ENCODE measurements at regions not wholly inside any gene's neighbourhood (a gene's known extent, or its start where the extent isn't known, plus 50 kb on each side); places are given as distances from the start of the nearest gene placed in this dataset.

DNA sequence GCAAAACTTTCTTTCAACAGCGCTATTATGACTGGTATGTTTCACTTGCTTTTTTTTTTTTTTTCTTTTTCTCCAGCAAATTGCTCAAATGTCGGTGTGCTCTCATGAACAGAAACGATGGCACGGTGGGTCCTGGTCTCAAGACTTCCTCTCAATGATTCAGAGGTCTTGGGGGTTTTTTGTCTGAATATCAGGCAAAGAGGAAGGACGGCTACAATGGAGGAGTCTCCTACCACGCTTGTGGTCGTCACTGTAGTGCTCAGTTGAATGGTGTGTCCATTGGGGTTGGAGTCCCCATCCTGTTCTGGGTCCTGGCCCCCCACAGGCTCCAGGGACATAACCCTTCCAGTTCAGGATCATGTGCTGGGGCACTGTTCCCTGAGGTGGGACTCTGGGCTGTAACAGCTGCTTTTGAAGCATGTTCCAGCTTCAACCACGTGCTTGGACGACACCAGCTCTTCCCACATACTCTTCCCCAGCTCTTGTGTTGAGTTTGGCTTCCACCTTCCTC, 266.7 kb upstream of the KLF6 start:
- DNase-seq (ENCODE audit: insufficient read length, low spot score) (no peak), FAIRE-seq (no peak)
- no peak for TF ChIP-seq PAX5 (IDR thresholded peaks at IDR 0.05; ENCODE audit: insufficient read depth, low read length, severe bottlenecking)
- no peak for TF ChIP-seq POU2F2 (IDR thresholded peaks at IDR 0.05; ENCODE audit: low read depth, low read length)
- no peak for TF ChIP-seq POLR2A (IDR thresholded peaks at IDR 0.05; ENCODE audit: low read depth, low read length)
- no peak for TF ChIP-seq TAF1 (IDR thresholded peaks at IDR 0.05; ENCODE audit: low read depth, low read length)
- no peak for TF ChIP-seq SPI1 (IDR thresholded peaks at IDR 0.05; ENCODE audit: low read depth, low read length)
- no peak for TF ChIP-seq POLR2AphosphoS5 (IDR thresholded peaks at IDR 0.05; ENCODE audit: low read depth, low read length)

DNA sequence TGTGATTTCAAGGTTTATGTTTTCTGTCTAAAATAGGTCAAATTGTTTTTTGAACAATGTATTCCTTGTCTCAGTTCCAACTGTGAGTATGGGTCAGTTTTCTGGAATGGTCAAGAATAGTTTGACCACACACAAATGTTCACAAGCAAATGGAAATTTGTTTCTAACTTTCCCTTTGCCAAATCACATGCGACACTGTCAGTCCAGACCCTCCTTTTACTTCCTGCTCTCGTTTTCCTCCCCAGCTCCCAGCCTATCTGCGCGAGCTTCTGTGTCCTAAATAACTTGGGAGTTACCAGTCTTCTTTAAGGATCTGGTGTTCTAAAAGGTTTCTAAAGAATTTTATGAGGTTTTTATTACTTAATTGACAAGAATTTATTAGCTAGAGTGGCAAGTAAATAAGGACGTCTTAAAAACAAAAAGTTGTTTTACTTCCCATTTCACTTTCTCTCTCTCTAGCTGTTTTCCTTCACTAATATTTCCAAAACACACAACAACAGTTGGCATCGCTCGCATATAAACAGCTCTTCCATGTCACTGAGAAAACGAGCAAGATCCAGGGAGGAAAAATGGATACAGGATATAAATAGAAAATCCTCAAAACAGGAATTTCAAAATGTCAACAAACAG, 266.1 kb upstream of the KLF6 start:
- no peak for FAIRE-seq

DNA sequence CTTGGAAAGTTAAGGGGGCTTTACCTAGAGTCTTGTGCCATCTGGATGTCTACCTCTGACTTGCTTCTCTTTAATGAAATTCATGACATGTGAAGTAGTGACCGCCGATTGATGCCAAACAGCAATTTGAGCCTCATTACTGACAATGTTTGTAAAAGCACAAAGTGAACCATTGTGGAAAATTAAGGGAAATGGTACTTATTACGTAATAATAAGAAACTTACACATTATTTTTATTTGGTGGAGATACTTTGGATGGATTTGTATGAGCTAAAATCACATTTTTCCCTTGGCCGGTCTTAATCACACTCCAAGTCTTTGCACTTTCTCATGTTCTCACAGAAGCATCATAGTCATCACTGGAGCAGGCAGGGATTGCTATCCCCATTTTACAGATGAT, 265.1 kb upstream of the KLF6 start:
- DNase-seq (ENCODE audit: insufficient read length, low spot score) (no peak), FAIRE-seq (no peak)
- no peak for TF ChIP-seq PAX5 (IDR thresholded peaks at IDR 0.05; ENCODE audit: insufficient read depth, low read length, severe bottlenecking)
- no peak for TF ChIP-seq POLR2AphosphoS5 (IDR thresholded peaks at IDR 0.05; ENCODE audit: low read depth, low read length)
- no peak for TF ChIP-seq POLR2A (IDR thresholded peaks at IDR 0.05; ENCODE audit: low read depth, low read length)
- no peak for TF ChIP-seq POU2F2 (IDR thresholded peaks at IDR 0.05; ENCODE audit: low read depth, low read length)
- no peak for TF ChIP-seq TAF1 (IDR thresholded peaks at IDR 0.05; ENCODE audit: low read depth, low read length)

More for the DNA sequence above, 266.1 kb upstream of the KLF6 start:
- DNase-seq (ENCODE audit: insufficient read length, low spot score), result no peak
- no peak for TF ChIP-seq POLR2AphosphoS5 (IDR thresholded peaks at IDR 0.05; ENCODE audit: low read depth, low read length)
- TF ChIP-seq TAF1 (IDR thresholded peaks at IDR 0.05; ENCODE audit: low read depth, low read length), result no peak
- TF ChIP-seq POLR2A (IDR thresholded peaks at IDR 0.05; ENCODE audit: low read depth, low read length), result no peak
- no peak for TF ChIP-seq PAX5 (IDR thresholded peaks at IDR 0.05; ENCODE audit: insufficient read depth, low read length, severe bottlenecking)
- no peak for TF ChIP-seq SPI1 (IDR thresholded peaks at IDR 0.05; ENCODE audit: low read depth, low read length)
- TF ChIP-seq POU2F2 (IDR thresholded peaks at IDR 0.05; ENCODE audit: low read depth, low read length), result no peak

DNA sequence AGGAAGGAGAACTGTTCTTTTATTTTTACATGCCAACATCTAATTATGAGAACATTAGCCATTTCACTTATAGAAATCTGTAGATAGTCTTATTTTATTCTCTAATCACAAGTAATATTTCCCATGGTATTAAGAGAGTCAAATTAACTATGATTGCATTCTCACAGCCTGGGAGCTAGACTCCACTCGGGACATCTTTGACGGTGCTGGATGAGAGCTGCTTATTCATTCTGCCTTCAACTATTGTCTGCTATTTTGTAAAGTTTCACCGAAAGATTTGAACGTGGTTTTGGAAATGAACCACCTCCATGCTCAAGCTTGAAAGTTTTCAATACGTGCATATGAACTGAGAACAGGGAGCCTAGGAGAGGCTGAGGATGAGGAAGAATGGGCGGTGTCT, 264.3 kb upstream of the KLF6 start:
- no peak for TF ChIP-seq POLR2AphosphoS5 (IDR thresholded peaks at IDR 0.05; ENCODE audit: low read depth, low read length)
- TF ChIP-seq TAF1 (IDR thresholded peaks at IDR 0.05; ENCODE audit: low read depth, low read length), result no peak
- TF ChIP-seq POLR2A (IDR thresholded peaks at IDR 0.05; ENCODE audit: low read depth, low read length), result no peak
- TF ChIP-seq SPI1 (IDR thresholded peaks at IDR 0.05; ENCODE audit: low read depth, low read length), result no peak
- no peak for TF ChIP-seq POU2F2 (IDR thresholded peaks at IDR 0.05; ENCODE audit: low read depth, low read length)
- TF ChIP-seq PAX5 (IDR thresholded peaks at IDR 0.05; ENCODE audit: insufficient read depth, low read length, severe bottlenecking), result no peak
- FAIRE-seq, result no peak

DNA sequence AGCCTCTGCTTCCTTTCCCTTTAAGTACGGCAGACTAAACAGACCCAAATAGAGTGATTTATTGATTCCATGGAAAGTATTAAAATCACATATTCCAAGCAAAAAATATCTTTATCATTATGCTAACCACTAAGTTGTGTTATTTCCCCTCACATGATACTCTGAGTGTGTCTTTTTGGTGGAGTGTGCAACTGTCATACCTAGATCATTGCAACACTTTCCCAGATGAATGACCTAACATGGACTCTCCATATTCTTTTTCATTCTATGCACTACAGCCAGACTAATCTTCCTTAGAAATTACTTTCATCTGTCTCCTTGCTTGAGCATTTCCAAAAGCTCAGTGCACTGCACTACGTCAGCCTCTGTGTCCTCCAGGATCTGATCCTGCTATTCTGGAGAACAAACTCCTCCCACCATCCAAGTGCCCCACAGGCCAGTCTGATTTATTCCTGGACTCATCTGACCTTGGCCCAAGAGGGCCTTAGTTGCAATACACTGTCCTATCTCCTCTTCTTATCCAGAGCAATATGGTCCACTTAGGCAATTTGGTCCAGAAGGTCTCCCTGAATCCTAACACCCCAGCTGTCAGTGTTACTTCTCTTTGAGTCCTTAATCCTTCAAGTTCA, 263.3 kb upstream of the KLF6 start:
- TF ChIP-seq SPI1 (IDR thresholded peaks at IDR 0.05; ENCODE audit: low read depth, low read length), result no peak
- no peak for TF ChIP-seq POU2F2 (IDR thresholded peaks at IDR 0.05; ENCODE audit: low read depth, low read length)
- no peak for TF ChIP-seq POLR2A (IDR thresholded peaks at IDR 0.05; ENCODE audit: low read depth, low read length)
- no peak for TF ChIP-seq POLR2AphosphoS5 (IDR thresholded peaks at IDR 0.05; ENCODE audit: low read depth, low read length)
- no peak for DNase-seq (ENCODE audit: insufficient read length, low spot score)
- FAIRE-seq, result no peak

More for the DNA sequence above, 264.3 kb upstream of the KLF6 start:
- no peak for DNase-seq (ENCODE audit: insufficient read length, low spot score)

DNA sequence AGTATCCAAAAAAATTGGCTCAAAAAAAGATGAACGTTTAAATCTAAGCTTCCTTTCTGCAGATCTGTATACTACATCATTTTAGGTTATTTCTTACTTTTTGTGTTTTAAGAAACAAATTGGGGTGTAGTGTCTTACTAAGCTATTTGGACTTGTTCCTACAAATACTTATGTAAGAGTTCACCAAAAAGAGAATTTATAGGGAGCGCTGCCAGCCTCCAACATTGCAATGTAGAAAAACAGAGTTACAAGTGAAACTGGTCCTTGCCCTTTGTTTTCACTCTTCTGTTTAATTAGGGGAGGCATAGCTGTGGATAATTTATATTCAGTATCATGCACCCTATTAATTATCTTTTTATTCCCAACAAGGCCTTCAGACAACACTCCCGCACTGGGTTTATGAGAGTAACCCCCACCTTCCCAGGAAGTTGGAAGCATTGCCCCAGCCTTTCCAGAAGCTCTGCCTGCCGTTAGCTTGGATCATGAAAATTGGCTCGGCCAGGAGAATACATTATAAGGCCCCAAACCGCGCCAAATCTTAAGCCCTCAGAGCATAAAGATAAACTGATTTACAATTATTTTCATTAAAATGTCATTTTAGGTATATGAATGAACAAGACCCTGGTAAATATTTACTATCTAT, 261.8 kb upstream of the KLF6 start:
- DNase-seq (ENCODE audit: insufficient read length, low spot score) (no peak), FAIRE-seq (no peak)
- TF ChIP-seq POLR2AphosphoS5 (IDR thresholded peaks at IDR 0.05; ENCODE audit: low read depth, low read length) (no peak), POU2F2 (IDR thresholded peaks at IDR 0.05; ENCODE audit: low read depth, low read length) (no peak), POLR2A (IDR thresholded peaks at IDR 0.05; ENCODE audit: low read depth, low read length) (no peak), SPI1 (IDR thresholded peaks at IDR 0.05; ENCODE audit: low read depth, low read length) (no peak), TAF1 (IDR thresholded peaks at IDR 0.05; ENCODE audit: low read depth, low read length) (no peak), PAX5 (IDR thresholded peaks at IDR 0.05; ENCODE audit: insufficient read depth, low read length, severe bottlenecking) (no peak)

DNA sequence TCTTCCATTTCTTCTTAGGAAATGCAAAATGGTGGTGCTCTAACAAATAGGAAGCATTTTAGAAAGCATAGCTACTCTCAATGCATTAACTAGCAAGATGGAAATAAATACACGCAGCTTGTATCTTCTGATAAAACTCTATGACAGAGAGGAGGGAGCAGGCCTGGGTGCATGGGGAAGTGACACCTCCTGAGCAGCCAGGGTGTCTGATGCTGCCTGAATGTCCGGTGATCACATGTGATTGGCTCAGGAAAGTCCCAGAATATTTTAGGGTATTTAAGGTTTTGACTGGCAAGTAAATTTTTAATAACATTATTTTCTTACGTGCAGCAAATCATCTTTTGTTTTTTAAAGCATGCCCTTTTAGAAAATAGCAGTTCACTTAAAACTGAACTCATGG, 261.0 kb upstream of the KLF6 start:
- FAIRE-seq, result no peak
- no peak for DNase-seq (ENCODE audit: insufficient read length, low spot score)
- TF ChIP-seq SPI1 (IDR thresholded peaks at IDR 0.05; ENCODE audit: low read depth, low read length), result peak; percentile 47
- TF ChIP-seq POU2F2 (IDR thresholded peaks at IDR 0.05; ENCODE audit: low read depth, low read length), result no peak

DNA sequence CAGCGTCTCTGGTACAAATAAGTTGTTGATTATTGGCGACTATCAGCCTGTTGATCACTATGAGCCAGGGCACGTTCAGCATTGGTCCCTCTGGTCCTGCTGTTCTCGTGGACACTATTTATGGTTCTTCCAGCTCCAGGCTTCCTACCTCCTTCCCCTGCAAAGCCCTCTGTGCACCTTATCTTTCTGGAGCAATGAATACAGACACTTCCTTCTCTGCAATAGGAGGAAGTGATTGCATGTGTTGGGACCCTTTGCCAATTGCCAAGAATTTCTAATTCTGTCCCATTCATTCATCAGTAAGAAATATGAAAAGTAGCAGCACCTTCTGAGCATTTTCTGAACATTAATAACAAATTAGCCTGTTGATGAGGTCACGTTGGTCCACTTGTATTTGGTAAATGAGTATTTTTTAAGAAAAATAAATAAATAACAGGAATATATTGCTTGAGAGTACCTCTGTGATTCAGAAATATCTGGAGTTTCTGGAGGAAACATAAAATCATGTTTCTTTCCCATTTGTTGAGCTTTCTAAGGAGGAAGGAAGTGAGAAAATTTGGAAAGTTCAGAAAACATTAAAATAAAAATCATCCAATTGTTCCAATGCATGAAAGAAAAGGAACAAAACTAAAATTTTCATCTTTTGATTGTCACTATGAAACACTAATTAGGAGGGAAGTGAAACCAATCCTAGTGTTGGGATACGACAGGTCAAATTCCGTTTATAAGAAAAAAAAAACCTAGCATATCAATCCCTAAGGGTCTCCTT, 259.1 kb upstream of the KLF6 start:
- no peak for TF ChIP-seq POLR2AphosphoS5 (IDR thresholded peaks at IDR 0.05; ENCODE audit: low read depth, low read length)
- TF ChIP-seq POU2F2 (IDR thresholded peaks at IDR 0.05; ENCODE audit: low read depth, low read length), result no peak
- TF ChIP-seq TAF1 (IDR thresholded peaks at IDR 0.05; ENCODE audit: low read depth, low read length), result no peak
- no peak for TF ChIP-seq SPI1 (IDR thresholded peaks at IDR 0.05; ENCODE audit: low read depth, low read length)
- DNase-seq (ENCODE audit: insufficient read length, low spot score), result no peak
- FAIRE-seq, result no peak

DNA sequence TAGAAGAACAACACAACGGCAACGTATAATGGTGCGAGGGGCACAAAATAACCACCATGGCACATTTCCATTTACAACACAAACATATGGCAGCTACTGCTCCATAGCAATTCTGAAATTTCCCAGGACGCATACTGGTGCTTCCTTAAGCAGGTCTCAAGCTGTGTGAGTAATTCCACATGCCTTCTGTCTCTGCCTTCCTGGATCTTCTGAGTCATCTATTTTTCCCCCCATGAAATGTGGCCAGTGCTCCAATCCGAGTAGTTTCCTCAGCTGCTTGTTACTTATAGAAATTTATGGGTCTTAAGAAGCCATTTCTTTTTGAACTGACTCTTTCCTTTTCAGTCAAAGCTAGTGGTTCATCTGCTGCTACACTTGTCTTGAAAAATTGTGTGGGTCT, 256.6 kb upstream of the KLF6 start:
- TF ChIP-seq POU2F2 (IDR thresholded peaks at IDR 0.05; ENCODE audit: low read depth, low read length), result no peak
- TF ChIP-seq PAX5 (IDR thresholded peaks at IDR 0.05; ENCODE audit: insufficient read depth, low read length, severe bottlenecking), result no peak
- no peak for TF ChIP-seq POLR2AphosphoS5 (IDR thresholded peaks at IDR 0.05; ENCODE audit: low read depth, low read length)
- TF ChIP-seq TAF1 (IDR thresholded peaks at IDR 0.05; ENCODE audit: low read depth, low read length), result no peak
- TF ChIP-seq SPI1 (IDR thresholded peaks at IDR 0.05; ENCODE audit: low read depth, low read length), result no peak
- no peak for TF ChIP-seq POLR2A (IDR thresholded peaks at IDR 0.05; ENCODE audit: low read depth, low read length)
- DNase-seq (ENCODE audit: insufficient read length, low spot score) (no peak), FAIRE-seq (no peak)
